CD4-positive, alpha-beta T cell treated with Interferon alpha-2 for 1 hour (primary cell): ENCODE measurements at regions not wholly inside any gene's neighbourhood (a gene's known extent, or its start where the extent isn't known, plus 50 kb on each side); places are given as distances from the start of the nearest gene placed in this dataset.
"Not testable (repeated sequence)": the region's sequence is repeated elsewhere in the genome, so short reads cannot be mapped to it uniquely, and the experiment has no call there.

Experiments
- DNase-seq, 2 donors: peaks; one replicate each; pipeline ENCODE4 v3.0.0-alpha.2; 2020 to 2022

GRCh38 chr7:114175125-114175524, 239.5 kb upstream of the FOXP2 start:
- DNase-seq, result no peak

- DNase-seq, result no peak
Observed at GRCh38 chr7:114173170-114173890, 241.3 kb upstream of the FOXP2 start.

GRCh38 chr7:114169389-114169788, 245.2 kb upstream of the FOXP2 start:
- not testable (repeated sequence) for DNase-seq

GRCh38 chr7:114160925-114161324, 242.1 kb upstream of the PPP1R3A start:
- no peak for DNase-seq

- no peak for DNase-seq
Observed at GRCh38 chr7:114158854-114159253, 240.0 kb upstream of the PPP1R3A start.

- DNase-seq, result no peak
Observed at GRCh38 chr7:114158275-114158674, 239.5 kb upstream of the PPP1R3A start.

- no peak for DNase-seq
Observed at GRCh38 chr7:114156178-114156577, 237.4 kb upstream of the PPP1R3A start.

GRCh38 chr7:114155116-114156110, 236.6 kb upstream of the PPP1R3A start:
- DNase-seq, result no peak

GRCh38 chr7:114153700-114154099, 234.9 kb upstream of the PPP1R3A start:
- no peak for DNase-seq

- no peak for DNase-seq
Observed at GRCh38 chr7:114152314-114152938, 233.6 kb upstream of the PPP1R3A start.

- no peak for DNase-seq
Observed at GRCh38 chr7:114151777-114152176, 233.0 kb upstream of the PPP1R3A start.

- no peak for DNase-seq
Observed at GRCh38 chr7:114150689-114151088, 231.9 kb upstream of the PPP1R3A start.

- DNase-seq, result no peak
Observed at GRCh38 chr7:114148779-114149178, 230.0 kb upstream of the PPP1R3A start.

GRCh38 chr7:114141415-114141814, 222.6 kb upstream of the PPP1R3A start:
- no peak for DNase-seq

GRCh38 chr7:114140561-114140960, 221.8 kb upstream of the PPP1R3A start:
- DNase-seq, result no peak

GRCh38 chr7:114139690-114140089, 220.9 kb upstream of the PPP1R3A start:
- not testable (repeated sequence) for DNase-seq

GRCh38 chr7:114138587-114138986, 219.8 kb upstream of the PPP1R3A start:
- no peak for DNase-seq

GRCh38 chr7:114133717-114134116, 214.9 kb upstream of the PPP1R3A start:
- DNase-seq, result no peak

GRCh38 chr7:114130866-114131265, 212.1 kb upstream of the PPP1R3A start:
- DNase-seq, result no peak

GRCh38 chr7:114128880-114129279, 210.1 kb upstream of the PPP1R3A start:
- no peak for DNase-seq

- no peak for DNase-seq
Observed at GRCh38 chr7:114126095-114126494, 207.3 kb upstream of the PPP1R3A start.

GRCh38 chr7:114112806-114113205, 194.0 kb upstream of the PPP1R3A start:
- DNase-seq, result no peak

GRCh38 chr7:114110666-114111065, 191.9 kb upstream of the PPP1R3A start:
- no peak for DNase-seq
